Astrocyte of the spinal cord (primary cell): ENCODE measurements at regions not wholly inside any gene's neighbourhood (a gene's known extent, or its start where the extent isn't known, plus 50 kb on each side); places are given as distances from the start of the nearest gene placed in this dataset.
A peak's percentile ranks its signal among the peaks of the same experiment; 100 is the strongest.

Experiments used
- DNase-seq: peaks from one replicate; pipeline ENCODE4 v3.0.0; 2011; ENCODE audit warnings: low read depth, low spot score
- H3K4me3 ChIP-seq: 2 replicates; pipeline ENCODE4 v1.5.1; 2011; ENCODE audit warnings: low read depth, mild to moderate bottlenecking, low read length, moderate library complexity
- in situ Hi-C: cut with HindIII; loops from 2 replicates; pipeline ENCODE4 v1.10.0; 2017; ENCODE audit warnings: low sequenced_read_pairs
- TF ChIP-seq, protein P1 (sequence below): IDR thresholded peaks from 2 replicates; pipeline ENCODE4 v1.5.1; 2012; ENCODE audit warnings: low read depth, mild to moderate bottlenecking, low read length, inconsistent platforms

DNA sequence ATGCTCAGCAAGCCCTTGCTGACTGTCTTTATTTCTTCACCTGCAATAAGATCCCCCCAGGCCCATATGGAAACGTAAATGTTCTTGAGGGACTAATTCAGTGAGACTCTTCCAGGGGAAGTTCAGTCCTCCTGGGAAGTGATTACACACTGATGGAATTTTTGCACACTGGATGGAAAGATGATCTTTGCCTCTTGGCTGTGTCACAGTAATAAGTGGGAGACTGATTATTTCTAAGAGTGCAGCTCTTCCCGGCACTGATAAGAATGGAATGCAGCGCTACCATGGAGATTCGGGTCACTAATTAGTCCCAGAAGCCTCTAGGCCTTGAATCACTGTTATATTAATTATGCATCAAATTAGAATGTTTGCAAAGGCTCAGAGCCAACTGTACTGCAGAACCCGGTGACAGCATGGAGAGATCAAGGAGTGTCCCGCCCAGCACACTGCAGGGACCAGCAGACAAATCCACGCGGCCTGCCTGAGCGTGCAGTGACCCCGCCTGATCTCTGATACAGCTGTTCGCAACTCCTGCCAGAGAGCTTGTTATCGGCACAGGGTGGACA lies 178.3 kb downstream of the SNX19 start:
- no peak overlapping the region for H3K4me3 ChIP-seq
- in situ Hi-C loops = no loop called here
- TF ChIP-seq, protein P1, sequence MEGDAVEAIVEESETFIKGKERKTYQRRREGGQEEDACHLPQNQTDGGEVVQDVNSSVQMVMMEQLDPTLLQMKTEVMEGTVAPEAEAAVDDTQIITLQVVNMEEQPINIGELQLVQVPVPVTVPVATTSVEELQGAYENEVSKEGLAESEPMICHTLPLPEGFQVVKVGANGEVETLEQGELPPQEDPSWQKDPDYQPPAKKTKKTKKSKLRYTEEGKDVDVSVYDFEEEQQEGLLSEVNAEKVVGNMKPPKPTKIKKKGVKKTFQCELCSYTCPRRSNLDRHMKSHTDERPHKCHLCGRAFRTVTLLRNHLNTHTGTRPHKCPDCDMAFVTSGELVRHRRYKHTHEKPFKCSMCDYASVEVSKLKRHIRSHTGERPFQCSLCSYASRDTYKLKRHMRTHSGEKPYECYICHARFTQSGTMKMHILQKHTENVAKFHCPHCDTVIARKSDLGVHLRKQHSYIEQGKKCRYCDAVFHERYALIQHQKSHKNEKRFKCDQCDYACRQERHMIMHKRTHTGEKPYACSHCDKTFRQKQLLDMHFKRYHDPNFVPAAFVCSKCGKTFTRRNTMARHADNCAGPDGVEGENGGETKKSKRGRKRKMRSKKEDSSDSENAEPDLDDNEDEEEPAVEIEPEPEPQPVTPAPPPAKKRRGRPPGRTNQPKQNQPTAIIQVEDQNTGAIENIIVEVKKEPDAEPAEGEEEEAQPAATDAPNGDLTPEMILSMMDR = no peak
- DNase-seq = peak; percentile 77

DNA sequence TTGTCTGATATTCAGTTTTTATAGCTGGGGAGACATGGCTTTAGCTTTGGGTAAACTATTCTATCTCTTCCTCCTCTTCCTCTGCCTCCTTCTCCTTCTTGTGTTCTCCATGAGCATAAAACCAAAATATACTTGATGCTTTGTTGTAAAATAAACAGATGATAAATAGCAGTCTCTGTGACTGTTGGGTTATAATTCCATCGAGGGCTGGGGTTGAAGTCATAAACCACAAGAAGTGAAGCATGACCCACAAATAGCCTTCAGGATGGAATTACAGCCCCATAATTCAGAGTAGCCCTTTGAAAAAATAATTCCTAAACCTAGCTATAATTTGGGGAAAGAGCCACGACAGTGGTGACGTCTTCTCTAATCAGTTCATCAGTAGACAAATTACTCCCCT lies 177.7 kb downstream of the SNX19 start:
- TF ChIP-seq, protein P1 = no peak
- DNase-seq = peak; percentile 50
- no peak overlapping the region for H3K4me3 ChIP-seq
- in situ Hi-C loops = no loop called here

DNA sequence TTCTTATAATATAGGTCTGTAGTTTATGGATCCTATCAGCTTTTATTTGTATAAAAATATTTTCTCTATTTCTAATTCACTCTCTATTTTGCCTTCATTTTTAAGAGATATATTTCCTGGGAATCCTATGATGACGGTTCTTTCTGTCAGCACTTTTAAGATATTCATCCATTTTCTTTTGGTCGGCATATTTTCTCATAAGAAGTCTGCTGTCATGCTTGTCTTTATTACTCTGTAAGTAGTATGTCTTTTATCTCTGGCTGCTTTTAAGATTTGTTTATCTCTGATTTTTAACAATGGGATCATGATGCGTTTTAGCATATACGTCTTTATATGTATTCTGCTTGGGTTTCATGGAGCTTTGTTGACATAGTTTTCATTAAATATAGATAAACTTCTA lies 175.5 kb downstream of the SNX19 start:
- TF ChIP-seq, protein P1 = no peak

DNA sequence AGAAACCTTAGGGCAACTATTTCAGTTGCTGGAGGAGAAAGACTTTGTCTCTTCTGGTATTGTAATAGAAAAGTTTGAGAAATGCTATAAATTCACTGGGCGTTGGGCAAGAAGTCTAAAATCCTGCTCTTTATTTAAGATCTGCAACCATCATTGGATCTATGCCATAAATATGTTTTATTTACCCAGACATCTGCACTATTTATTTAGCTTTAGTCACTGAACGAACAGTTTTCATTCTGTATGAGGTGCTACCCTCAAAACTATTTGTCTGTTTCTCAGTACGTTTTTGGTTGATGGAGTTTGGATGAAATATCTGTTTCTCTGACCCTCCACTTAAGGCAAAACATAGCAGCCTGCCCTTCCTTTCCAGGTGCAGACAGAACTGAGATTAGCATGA lies 171.5 kb downstream of the SNX19 start:
- in situ Hi-C loops = no loop called here

More for the DNA sequence above, 175.5 kb downstream of the SNX19 start:
- in situ Hi-C loops = no loop called here
- no peak overlapping the region for H3K4me3 ChIP-seq
- DNase-seq = peak; percentile 36

DNA sequence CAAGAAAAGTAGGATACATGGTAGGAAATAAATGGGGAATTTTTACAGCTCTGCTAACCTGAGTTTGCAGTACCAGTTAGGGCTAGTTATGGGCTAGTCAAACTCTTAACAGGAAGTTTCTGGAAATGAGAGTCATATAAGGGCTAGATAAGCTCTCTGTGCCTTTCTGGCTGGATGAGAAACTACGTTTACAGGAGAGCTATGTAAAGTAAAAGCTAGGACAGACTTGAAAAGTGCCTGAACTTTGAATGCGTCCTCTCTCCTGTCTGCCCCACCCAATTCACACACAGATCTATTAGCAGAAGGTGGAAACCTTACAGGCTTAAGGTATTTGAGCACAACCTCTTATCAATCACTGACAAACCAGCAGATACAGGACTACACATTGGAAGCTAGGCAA lies 167.1 kb downstream of the SNX19 start:
- in situ Hi-C loops = no loop called here

More for the DNA sequence above, 171.5 kb downstream of the SNX19 start:
- no peak for DNase-seq
- no peak overlapping the region for H3K4me3 ChIP-seq
- TF ChIP-seq, protein P1 = no peak

DNA sequence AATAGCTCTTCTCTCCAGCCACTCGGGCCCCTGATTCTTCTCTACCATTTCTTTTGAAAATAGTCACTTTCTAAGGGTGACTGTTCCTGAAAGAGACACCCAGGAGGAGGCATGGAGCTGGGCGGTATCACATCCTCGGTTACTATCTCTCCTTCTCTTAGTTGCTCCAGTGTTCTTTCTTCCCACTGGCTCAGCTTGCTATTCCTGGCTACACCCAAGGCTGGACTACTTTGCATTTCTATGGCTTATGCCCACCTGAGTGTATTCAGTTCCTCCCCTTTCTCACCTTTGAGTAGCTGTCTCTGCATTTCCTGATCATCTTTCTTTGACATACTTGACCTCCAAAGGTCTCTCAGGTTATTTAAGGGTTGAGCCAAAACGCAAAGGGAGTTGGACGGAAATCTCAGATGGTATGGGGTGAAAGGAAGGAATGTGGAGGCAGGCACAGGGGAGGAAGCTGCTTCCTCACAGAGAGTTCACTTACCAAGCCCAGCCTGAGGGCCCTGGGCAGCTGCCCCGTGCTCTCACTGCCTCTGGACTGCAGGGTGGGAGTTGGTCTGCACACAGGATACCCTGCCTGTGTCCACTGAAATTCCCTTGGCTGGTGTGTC lies 155.7 kb downstream of the SNX19 start:
- in situ Hi-C loops = no loop called here
- DNase-seq = no peak
- TF ChIP-seq, protein P1 = no peak
- H3K4me3 ChIP-seq = no peak overlapping the region

More for the DNA sequence above, 167.1 kb downstream of the SNX19 start:
- TF ChIP-seq, protein P1 = no peak
- H3K4me3 ChIP-seq = no peak overlapping the region
- DNase-seq = no peak
